GM21515 (cell line): ENCODE measurements at regions not wholly inside any gene's neighbourhood (a gene's known extent, or its start where the extent isn't known, plus 50 kb on each side); places are given as distances from the start of the nearest gene placed in this dataset.

ENCODE experiments used
- ATAC-seq: cut with Tn5 transposase; IDR thresholded peaks from one replicate; pipeline ENCODE4 v1.9.1; 2021; ENCODE audit not compliant: unreplicated experiment

DNA sequence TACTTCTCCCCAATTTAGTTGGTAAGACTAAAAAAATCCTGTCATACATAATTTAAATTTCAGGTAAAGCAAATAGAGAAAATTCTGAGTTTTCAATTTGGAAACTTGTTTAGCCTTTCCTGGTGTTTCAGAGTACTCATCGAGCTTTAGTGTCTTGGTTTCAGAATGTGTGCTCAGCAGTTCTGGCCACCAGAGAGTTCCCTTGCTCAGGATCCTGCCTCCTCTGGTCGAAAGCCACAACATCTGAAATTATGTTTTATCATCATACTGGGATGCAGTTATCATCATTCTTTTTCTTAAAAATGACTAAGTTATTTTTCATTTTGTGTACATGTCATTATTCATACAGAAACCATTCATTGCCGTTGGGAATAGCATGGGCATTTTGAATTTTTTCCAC lies 263.2 kb upstream of the SPRY2 start:
- ATAC-seq = no peak

DNA sequence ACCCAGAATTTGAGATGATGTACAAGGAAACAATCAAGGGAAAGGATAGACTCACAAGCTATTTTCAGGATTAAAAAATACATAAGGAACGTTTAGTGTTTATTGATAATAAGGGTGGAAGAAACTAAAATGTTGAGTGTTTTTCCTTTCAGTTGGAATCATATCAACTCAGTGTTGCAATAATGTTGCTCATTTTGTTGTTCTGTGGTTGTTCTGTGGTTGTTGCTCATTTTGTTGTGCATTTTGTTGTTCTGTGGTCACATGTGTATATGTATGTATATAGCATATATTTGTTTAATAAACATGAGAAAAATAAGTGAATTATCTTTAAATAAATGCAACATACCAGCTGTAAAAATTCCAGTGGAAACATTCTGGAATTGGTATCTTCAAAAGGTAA lies 262.4 kb upstream of the SPRY2 start:
- no peak for ATAC-seq

DNA sequence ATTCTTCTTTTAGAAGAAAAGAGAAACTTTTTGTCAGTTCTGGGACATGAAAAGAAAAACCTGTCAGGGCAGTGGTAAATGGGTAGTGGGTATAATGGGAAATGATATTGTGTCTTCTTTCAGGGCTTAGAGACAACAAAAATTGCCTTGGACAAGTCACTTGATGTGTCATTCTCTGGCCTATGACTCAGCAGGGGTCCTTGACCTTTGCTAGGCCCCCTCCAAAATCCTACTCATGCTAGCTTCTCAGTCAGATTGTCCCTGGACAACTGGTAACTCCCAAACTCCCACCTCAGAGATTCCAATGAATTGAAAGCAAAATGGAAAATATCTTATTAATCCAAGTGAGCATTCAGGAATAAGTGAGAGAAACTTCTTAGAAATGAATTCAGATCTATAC lies 258.8 kb upstream of the SPRY2 start:
- ATAC-seq = no peak

DNA sequence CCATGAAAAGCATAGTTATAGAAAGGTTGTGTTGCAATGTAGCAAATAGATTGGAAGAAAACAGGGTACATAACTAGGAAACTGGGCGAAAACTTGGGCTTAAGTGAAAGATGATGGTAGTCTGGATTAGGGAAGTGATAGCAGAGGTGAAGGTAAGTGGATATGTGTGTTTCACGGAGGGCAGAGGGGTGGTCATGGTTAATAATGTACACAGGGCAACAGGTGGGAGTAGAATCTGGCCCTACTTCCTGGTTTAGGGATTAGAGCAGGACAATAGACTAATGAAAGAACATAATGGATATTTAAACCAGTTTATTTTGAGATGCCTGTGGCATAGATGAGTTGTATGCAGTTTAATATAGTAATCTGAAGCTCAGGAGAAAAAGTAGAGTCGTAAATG lies 257.3 kb upstream of the SPRY2 start:
- ATAC-seq = no peak

DNA sequence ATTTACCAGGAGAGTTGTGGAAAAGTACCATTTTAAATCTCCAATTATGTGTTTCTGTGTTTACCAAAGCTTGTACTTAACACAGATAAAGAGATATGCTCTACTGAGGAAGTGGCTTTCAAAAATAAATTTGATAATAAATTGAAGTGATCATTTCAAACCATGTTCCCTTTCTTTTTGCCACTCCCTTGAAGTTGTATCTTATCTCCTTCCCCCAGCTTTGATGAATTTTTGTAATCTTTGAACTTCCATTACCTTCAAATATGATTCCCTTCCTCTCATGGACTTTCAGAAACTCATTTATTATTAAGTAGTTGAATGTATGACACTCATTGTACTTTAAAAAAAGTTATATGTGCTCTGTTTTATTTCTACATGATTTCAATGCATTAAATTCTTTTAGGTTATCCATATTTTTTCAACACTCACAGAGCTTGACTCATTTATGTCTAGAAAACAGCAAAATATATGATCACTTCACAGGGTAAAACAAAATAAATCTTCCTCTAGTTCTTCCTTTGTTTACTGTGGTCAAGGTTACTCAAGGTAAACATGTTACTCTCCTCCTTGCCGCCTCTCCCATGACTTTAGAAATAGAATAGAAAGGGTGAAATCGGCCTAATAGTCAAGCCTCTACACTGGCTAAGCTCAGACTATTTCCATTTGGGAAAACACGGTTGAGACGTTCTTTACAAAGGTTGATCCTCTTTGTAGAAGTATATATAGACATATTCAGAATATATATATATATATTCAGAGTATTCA lies 251.2 kb upstream of the SPRY2 start:
- ATAC-seq = no peak

DNA sequence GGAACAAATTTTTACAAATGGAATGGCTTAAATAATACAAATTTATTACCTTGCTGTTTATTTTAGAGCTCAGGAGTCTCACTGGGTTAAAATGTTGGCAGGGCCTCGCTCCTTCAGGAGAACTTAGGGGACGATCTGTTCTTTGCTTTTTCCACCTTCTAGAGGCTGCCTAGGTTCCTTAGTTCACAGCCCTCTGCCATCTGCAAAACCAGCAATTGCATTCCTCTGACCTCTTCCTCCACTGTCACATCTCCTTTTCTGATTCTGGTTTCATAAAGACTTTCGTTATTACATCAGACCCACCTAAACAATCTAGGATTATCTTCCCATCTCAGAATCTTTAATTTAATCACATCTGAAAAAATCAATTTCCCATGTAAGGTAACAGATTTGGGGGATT lies 249.6 kb upstream of the SPRY2 start:
- ATAC-seq = no peak

DNA sequence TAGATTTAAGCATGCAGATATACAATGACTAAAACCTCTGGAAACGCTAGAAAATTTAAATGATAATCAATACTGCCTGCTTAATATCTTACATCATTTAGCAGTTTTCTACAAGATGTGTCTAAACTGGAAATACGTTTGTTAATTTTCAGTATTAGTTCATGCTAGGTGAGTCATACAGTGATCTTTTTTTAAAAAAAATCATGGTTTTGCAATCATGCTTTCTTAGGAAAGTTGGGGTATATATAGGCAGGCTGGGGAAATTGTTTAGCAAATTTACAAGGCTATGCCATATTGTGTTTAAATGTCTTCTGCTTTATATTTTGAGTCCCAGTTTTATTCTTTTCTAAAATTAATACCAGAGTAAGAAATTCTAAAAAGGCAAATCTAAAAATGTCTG lies 245.4 kb upstream of the SPRY2 start:
- no peak for ATAC-seq

DNA sequence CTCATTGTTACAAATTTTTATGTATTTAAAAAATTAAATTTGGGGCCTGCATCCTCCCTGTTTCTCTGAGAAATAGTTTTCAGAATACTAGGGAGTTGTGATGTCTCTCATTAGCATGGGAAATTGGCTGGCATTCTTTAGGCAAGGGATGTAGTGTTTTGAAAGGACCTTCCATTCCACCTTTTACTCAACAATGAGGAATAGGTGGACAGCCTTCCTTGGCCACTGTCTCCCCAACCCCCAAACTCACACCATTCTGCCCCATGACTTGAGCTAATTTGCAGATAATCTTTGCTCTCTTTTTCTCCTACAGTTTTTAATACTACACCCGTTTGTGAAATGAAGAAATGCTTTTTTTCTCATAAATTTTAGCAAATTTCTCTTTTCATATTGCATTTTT lies 244.6 kb upstream of the SPRY2 start:
- ATAC-seq = no peak

DNA sequence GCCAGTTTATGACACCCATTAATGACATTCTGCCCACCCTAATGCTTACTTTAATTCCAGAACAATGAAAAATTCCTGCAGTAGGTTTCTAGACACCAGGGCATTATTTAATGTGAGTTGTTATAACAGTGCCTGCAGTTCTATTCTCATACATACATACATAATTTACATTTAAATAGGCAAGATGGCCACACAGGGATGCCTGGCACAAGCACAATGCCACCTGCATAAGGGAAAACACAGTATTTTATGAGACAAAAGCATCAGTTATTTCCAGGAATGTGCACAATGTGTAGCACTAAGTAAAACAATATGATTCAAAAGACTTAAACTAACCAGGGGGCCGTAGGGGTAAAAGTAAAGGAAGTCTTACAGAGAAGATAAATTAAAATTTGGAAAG lies 243.9 kb upstream of the SPRY2 start:
- ATAC-seq = no peak

DNA sequence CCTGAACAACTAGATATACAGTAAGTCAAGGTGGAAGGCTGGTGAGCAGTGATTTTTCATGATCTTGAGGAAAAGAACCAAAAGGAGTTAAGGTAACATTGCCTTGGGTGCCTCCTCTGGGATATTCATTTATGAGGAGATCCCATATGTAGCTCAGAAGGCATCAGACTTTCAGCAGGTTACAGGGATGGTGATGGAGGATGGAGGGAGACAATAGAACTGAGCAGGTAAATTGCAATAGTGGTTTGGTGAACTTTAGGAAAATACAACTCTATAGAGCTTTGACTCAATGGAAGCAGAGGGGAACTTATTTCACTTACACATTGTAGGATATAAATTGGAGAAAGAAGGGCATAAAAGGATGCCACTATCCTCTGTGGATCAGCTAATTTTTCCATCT lies 243.4 kb upstream of the SPRY2 start:
- ATAC-seq = no peak

DNA sequence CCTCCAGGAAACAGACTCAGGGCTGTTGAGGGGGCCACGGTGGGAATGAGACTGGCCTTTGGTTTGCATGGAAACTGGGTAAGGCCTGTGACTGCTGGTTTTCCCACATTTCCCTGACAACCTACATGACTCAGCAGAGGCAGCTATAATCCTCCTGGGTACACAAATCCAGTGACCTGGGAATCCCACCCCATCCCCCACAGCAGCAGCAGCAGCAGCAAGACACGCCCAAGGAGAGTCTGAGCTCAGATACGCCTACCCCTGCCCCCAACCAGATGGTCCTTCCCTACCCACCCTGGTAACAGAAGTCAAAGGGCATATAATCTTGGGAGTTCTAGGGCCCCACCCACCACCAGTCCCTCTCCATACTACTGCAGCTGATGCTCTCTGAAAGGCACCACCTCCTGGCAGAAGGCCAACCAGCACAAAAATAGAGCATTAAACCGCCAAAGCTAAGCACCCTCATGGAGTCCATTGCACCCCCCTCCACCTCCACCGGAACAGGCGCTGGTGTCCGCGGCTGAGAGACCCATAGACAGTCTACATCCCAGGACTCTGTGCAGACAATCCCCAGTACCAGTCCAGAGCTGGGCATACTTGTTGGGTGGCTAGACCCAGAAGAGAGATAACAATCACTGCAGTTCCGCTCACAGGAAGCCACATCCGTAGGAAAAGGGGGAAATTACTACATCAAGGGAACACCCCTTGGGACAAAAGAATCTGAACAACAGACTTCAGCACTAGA lies 237.2 kb upstream of the SPRY2 start:
- no peak for ATAC-seq

DNA sequence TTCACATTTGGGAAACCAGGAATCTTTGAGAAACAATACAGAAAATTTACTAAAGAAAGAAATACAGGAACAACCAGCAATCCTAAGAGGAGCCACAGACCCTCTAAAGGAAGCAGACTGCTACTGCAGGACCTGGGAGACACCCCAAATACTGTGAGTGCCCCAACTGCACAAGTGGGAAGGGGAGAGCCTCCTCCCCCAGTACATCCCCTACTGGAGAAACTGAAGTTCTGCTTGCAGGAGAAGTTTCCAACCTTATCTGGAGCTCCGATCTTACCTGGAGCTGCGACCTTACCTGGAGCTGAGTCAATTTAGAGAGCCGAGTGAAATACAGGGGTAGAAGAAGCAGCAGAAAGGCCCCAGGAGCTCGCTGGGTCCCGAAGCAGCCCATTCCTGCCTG lies 236.4 kb upstream of the SPRY2 start:
- no peak for ATAC-seq

DNA sequence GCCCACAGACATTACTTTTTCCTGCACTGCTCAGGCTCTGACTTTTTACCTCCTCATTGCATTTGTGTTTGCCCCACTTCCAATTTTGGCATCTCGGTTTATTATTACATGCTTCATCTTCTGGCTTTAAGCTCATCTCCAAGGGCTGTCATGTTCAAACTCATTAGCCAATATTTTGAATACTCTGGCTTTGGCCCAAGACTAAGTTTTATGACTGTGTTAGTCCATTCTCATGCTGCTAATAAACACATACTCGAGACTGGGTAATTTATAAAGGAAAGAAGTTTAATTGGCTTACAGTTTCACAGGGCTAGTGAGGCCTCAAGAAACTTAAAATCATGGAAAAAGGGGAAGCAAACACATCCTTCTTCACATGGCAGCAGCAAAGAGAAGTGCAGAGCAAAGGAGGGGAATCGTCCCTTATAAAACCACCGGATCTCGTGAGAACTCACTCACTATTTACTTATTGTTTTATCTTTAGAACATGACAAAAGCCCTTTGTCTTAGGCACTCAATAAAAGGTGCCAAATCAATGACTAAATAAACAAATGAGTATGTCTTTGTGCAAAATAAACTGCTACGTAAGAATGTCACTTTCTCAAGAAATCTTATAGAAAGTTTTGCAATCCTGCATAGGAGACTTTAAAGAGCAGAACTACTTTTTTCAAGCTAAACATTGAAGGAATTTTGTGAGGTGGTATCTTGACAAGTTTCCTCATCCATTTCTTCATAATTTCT lies 233.4 kb upstream of the SPRY2 start:
- ATAC-seq = no peak

DNA sequence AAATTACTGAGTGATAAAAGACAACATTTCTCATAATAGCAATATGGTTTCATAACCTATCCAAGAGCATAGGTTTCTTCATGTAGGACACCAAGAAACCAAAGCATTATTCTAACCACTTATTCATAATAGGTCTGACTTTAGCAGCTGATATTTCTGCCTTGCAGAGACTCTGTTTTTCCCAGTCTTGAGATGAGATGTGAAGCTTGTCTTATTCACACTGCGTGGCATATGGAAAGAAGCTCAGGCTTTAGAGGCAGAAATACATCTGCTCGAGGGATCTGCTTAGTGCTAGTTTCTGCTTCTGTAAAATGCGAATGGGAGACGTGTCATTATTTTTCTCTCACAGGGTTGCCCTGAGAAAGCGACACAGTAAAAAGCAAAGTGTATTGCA lies 232.0 kb upstream of the SPRY2 start:
- no peak for ATAC-seq

DNA sequence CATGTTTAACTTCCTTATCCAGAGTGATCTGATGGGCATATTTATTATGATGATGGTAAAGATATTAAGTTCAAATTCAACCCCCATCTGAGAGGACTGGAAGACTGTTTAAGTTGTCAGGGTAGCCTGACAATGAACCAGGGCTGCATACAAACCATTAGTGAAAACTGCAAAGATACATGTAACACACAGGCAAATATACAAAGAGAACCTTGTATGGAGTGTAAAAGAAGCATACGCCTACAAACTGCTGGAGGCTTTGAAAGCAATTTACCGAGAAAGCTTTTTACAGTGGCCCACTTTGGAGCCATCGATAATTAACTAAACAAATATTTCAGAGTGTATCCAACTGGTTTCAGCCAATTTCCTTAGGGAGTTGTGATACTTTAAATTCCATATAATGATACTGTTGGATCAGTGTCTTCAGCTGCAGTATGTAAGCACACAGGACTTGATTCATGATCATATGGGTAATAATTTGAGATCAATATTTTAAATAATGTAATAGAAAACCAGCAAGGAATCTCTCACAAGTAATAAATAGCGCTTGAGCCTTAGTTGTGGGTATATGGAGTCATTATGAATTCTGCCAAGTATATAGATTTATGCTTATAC lies 231.5 kb upstream of the SPRY2 start:
- ATAC-seq = no peak

DNA sequence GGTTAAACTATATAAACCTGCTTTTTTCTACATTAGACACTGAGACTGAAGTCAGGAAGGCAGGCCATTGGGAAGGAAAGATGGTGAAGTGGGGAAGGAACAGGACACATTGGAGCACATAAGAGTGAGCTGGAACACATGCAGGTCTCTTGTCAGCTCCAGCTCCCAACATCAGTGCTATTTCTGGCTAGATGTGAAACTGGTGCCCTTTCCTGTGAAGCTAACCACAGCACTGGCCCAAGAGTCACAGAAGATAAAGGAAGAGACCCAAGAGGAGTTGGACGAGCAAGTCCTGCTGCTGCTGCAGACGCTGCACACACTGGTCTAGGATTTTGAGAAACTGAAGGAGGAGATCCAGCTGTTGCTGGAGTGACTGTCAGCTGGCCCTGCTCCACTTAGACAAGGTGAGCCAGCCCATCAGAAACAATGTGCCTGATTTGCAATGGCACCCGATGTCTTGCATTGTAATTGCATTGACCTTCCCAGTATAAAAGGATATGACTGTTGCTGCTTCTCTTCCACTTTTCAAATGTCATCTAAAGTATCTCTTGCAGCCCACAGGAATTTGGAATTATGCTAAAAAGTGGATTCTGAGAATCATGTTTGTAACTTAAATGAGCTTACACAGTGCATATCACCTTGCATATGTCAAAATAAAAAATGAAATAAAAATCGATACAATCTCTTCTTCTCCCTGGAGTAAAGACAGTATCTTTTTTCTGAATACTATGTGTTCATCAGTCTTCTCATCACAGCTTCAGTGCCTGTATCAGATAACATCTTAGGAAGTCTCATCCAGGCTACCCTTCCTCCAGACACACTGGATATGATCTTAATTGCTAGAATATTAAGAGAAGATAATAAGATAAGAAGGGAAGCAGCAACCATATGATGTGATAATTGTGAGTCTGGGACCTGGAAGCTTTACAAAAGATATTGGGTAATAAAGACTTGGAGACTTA lies 230.7 kb upstream of the SPRY2 start:
- ATAC-seq = no peak

DNA sequence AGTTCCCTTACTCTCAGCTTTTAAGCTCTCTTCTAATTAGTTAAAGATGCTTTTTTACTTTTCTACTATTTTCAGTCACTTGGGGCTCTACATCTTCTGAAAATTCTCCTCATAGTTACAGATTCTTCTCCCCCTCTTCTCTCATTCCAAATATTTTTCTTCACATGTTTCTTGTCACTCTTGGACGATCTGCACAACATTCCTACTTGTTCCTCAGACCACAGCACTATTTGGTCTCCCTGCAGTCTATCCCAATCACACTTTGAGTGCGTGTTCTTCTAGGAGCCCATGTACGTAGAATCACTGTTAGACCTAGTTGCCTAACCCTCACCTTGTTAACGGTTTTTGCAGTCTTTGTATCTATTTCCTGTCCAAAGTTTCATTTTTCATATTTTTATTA lies 222.5 kb upstream of the SPRY2 start:
- no peak for ATAC-seq

DNA sequence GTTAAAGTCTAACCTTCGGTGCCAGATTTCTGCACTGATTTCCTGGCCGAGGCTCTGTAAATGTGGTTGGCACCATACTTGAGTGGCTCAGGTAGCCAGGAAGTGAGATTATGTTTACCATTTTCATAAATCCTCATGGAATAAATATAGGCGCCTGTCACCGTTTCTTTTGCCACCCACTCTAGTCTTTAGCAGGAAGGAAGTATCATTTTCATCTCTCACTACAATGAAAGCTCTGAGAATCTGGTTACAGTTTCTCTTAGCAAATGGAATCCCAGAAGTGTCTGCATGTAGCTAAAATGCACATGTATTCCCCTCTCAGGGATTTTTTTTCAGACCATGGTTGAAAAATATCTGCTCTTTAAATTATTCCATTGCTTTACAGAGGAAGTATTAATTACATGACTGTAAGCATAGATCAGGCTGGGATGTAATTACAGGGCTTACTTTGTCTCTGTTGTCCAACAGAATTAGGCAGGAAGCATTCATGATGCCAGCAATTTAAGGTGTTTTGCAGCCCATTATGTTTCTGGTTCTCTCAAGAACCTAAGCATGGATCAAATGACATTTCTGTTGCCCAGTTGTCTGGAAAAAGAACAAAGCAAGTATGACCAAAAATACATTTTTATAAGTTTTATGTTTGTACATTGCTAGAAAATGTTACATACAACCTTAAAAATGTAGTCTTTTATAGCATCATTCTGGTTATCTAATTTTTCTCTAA lies 221.7 kb upstream of the SPRY2 start:
- no peak for ATAC-seq

DNA sequence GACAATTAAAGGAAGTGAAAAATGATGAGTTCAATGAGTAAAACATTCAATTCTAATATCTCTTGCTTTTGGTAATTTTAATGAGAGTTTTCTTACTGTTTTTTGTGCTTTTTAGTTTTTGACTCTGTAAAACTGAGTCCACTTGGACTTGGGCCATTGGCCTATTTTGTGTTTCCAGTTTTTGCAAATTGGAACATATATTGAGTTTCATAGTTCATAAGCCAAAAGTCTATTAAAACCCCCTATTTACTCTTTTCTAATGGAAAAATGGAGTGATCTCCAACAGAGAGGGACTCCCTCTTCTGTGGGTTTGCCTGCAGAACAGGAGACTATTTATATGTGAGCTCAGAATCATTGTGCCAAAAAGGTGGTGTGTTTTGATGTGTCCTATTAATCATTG lies 219.7 kb upstream of the SPRY2 start:
- no peak for ATAC-seq

DNA sequence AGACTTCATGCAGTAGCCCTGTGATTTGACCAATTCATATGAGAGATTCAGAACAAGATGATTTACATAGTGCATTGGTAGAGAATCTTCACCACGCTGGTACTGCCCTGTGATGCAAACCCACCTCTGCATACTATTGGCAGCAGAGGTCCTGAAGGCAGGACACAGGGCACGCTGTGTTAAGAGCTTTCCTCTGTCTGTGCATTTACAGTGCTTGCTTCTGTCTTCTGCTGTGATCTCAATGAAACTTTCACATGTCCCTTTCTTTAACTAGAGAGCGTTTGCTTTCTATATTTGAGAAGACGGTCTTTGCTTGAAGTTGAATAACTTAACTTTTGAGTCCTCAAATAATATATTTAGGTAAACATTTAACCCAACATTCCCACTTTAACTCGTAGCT lies 219.0 kb upstream of the SPRY2 start:
- no peak for ATAC-seq
